Nephron (organoid): ENCODE measurements at regions not wholly inside any gene's neighbourhood (a gene's known extent, or its start where the extent isn't known, plus 50 kb on each side); places are given as distances from the start of the nearest gene placed in this dataset.
"Not testable (repeated sequence)": the region's sequence is repeated elsewhere in the genome, so short reads cannot be mapped to it uniquely, and the experiment has no call there.

Experiments
- H3K27ac Mint-ChIP-seq, 3 experiments: 2 replicates each; pipeline ENCODE4 v1.8.0; 2020; ENCODE audit warnings: mixed read lengths in 3 of 3, mild to moderate bottlenecking in 2 of 3, moderate library complexity in 1 of 3
- H3K27me3 Mint-ChIP-seq: 2 replicates; pipeline ENCODE4 v1.8.0; 2021; ENCODE audit warnings: low read depth, mild to moderate bottlenecking, moderate library complexity, mixed read lengths
- H3K36me3 Mint-ChIP-seq: 2 replicates; pipeline ENCODE4 v1.8.0; 2020; ENCODE audit warnings: low read depth, mixed read lengths
- H3K4me1 Mint-ChIP-seq: 2 replicates; pipeline ENCODE4 v1.8.0; 2020; ENCODE audit warnings: mixed read lengths
- H3K4me3 Mint-ChIP-seq, 3 experiments: 2 replicates each; pipeline ENCODE4 v1.8.0; 2020; ENCODE audit warnings: mild to moderate bottlenecking in 3 of 3, mixed read lengths in 3 of 3, moderate library complexity in 2 of 3
- H3K9me3 Mint-ChIP-seq: 2 replicates; pipeline ENCODE4 v1.8.0; 2020; ENCODE audit warnings: mixed read lengths
- TF ChIP-seq, protein P1 (sequence below), 3 experiments: fragments of 200-600 bp; sonication (generic); IDR thresholded peaks; one replicate each; pipeline ENCODE4 v1.5.0; 2021; ENCODE audit warnings: antibody characterized with exemption in 3 of 3; ENCODE audit not compliant: unreplicated experiment in 3 of 3

DNA sequence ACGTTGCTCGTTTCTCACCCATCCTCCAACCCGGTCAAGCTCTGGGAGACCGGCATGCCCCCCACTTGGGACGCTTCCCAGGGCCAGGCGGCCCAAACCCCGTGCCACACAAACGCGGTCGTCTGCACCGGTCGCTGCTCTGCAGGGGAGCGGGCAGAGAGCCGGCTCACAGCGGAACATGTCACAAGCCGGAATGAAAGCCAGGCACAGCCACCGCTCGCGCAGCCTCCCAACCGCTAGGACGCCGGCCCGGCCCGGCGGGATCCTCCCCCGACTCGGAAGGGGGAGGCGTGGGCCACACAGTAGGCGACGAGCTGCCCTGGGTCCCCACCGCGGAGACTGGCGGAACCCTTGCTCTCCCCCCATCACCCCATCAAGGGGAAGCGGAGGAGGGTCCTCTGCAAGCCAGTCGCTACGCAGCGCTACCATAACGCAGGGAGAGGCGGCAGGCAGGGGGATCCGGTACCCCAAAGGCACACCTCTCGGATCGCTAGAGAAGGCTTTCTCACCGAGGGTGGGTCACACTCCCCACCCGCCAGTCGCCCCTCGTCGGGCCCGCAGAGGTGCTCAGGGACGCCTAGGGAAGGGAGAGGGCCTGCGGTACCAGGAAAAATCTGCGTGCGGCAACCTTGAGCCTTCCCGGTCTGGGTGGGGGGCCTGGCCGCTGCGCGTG is 768.4 kb upstream of the DEFB115 start:
- peaks cover 11% of the 10 kb centered on the region for H3K36me3 Mint-ChIP-seq
- H3K4me1 Mint-ChIP-seq, result no peaks in the 10 kb centered on the region
- peaks cover 39% of the 10 kb centered on the region for H3K9me3 Mint-ChIP-seq
- H3K27ac Mint-ChIP-seq, result no peak overlapping the region
- H3K27me3 Mint-ChIP-seq, result no peaks in the 10 kb centered on the region
- H3K4me3 Mint-ChIP-seq, result no peak overlapping the region
- TF ChIP-seq, protein P1, sequence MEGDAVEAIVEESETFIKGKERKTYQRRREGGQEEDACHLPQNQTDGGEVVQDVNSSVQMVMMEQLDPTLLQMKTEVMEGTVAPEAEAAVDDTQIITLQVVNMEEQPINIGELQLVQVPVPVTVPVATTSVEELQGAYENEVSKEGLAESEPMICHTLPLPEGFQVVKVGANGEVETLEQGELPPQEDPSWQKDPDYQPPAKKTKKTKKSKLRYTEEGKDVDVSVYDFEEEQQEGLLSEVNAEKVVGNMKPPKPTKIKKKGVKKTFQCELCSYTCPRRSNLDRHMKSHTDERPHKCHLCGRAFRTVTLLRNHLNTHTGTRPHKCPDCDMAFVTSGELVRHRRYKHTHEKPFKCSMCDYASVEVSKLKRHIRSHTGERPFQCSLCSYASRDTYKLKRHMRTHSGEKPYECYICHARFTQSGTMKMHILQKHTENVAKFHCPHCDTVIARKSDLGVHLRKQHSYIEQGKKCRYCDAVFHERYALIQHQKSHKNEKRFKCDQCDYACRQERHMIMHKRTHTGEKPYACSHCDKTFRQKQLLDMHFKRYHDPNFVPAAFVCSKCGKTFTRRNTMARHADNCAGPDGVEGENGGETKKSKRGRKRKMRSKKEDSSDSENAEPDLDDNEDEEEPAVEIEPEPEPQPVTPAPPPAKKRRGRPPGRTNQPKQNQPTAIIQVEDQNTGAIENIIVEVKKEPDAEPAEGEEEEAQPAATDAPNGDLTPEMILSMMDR (IDR thresholded peaks at IDR 0.05; ENCODE audit: unreplicated experiment in 3 of 3), result no peak

DNA sequence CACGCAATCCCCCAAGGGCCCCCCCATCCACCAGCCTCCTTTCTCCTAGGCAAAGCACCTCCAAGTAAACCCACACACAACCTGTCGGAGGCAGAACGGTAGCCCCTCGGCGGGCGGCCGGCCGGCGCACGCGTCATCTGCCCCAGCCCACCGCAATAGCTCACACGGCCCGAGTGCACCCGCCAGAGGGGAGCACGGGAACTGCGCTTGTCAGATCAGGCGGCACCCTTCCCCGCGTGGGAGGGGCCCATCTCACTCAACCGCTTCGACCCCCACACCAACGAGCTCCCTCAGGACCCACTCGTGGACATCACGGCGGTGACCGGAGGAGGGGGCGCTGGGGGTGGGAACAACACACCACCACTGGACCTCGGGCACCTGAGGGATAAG is 767.9 kb upstream of the DEFB115 start:
- TF ChIP-seq, protein P1 (IDR thresholded peaks at IDR 0.05; ENCODE audit: unreplicated experiment in 3 of 3), result no peak
- H3K9me3 Mint-ChIP-seq, result peaks cover 39% of the 10 kb centered on the region
- H3K27me3 Mint-ChIP-seq, result no peaks in the 10 kb centered on the region
- H3K4me3 Mint-ChIP-seq, result no peak overlapping the region
- peaks cover 11% of the 10 kb centered on the region for H3K36me3 Mint-ChIP-seq
- H3K27ac Mint-ChIP-seq, result no peak overlapping the region
- no peaks in the 10 kb centered on the region for H3K4me1 Mint-ChIP-seq

DNA sequence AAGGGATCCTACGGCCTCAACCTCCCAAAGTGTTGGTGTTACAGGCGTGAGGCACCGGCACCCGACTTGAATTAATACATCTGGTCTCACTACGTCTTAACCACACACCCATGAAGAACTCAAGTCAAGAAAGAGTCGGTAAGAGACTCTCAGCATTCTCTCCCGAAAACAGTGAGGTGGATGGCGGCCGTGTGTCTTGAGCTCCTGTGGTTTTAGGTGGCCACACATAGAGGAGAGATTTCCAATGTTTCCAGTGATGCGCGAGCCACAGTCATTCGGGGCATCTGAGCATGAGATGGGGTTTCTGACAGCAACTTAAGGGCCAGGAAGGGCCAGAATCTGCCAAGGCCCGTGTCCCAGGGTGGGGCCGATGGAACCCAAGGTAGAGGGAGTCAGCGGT is 766.4 kb upstream of the DEFB115 start:
- Mint-ChIP-seq H3K36me3 (peaks cover 11% of the 10 kb centered on the region), H3K9me3 (peaks cover 37% of the 10 kb centered on the region), H3K27me3 (no peaks in the 10 kb centered on the region), H3K27ac (no peak overlapping the region), H3K4me3 (no peak overlapping the region), H3K4me1 (no peaks in the 10 kb centered on the region)
- TF ChIP-seq, protein P1 (IDR thresholded peaks at IDR 0.05; ENCODE audit: unreplicated experiment in 3 of 3), result no peak

DNA sequence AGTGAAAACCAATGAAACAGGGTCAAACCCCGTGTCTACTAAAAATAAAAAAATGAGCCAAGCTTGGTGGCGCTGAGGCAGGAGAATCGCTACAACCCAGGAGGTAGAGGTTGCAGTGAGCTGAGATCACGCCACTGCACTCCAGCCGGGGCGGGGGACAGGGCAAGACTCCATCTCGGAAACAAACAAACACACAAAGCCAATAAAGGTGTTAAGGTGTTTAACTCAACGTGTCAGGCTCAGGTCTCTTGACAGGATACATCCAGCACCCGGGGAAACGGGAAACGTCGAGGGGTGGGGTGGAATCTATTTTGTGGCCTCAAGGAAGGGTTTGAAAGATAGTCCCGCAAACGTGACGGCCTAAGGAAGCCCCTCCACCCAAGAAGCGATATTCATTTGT is 760.8 kb upstream of the DEFB115 start:
- H3K27ac Mint-ChIP-seq, H3K4me3 Mint-ChIP-seq, H3K4me1 Mint-ChIP-seq, H3K27me3 Mint-ChIP-seq, H3K36me3 Mint-ChIP-seq: not testable (repeated sequence)
- H3K9me3 Mint-ChIP-seq, result peaks cover 17% of the 10 kb centered on the region

DNA sequence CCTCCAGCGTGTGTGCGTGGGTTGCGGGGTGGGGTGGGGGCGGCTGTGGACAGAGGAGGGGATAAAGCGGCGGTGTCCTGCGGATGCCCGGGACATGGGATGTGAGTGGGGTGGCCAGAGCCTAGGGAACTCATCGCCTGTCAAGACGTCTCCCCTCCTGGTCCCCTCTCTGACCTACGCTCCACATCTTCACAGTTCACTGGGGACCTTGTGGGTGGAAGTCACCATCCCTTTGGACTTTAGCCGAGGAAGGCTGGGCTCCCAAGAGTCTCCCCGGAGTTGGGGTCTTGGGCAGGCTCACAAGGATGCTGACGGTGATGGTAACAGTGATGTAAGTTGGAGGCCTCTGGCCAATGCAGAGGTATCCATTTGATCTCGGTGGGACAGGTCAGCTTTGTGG is 760.3 kb upstream of the DEFB115 start:
- not testable (repeated sequence) for H3K4me1 Mint-ChIP-seq, H3K36me3 Mint-ChIP-seq, H3K27me3 Mint-ChIP-seq, H3K27ac Mint-ChIP-seq, H3K4me3 Mint-ChIP-seq
- peaks cover 17% of the 10 kb centered on the region for H3K9me3 Mint-ChIP-seq

DNA sequence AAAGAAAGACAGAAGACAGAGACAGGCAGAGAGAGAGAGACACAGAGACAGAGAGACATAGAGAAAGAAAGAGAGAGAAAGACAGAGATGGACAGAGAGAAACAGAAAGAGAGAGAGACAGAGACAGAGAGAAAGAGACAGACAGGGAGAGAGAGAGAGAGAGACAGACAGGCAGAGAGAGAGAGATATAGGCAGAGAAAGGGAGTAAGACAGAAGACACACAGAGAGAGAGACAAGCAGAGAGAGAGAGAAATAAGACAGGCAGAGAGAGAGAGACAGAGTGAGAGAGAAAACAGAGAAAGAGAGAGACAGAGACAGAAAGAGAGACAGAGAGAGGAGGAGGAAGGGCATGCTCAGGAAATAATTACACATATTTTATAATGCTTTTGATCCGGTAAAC is 758.3 kb upstream of the DEFB115 start:
- Mint-ChIP-seq H3K36me3 (no peaks in the 10 kb centered on the region), H3K4me3 (no peak overlapping the region), H3K27ac (no peak overlapping the region), H3K9me3 (peaks cover 9% of the 10 kb centered on the region), H3K27me3 (no peaks in the 10 kb centered on the region), H3K4me1 (no peaks in the 10 kb centered on the region)
- TF ChIP-seq, protein P1 (IDR thresholded peaks at IDR 0.05; ENCODE audit: unreplicated experiment in 3 of 3), result no peak

DNA sequence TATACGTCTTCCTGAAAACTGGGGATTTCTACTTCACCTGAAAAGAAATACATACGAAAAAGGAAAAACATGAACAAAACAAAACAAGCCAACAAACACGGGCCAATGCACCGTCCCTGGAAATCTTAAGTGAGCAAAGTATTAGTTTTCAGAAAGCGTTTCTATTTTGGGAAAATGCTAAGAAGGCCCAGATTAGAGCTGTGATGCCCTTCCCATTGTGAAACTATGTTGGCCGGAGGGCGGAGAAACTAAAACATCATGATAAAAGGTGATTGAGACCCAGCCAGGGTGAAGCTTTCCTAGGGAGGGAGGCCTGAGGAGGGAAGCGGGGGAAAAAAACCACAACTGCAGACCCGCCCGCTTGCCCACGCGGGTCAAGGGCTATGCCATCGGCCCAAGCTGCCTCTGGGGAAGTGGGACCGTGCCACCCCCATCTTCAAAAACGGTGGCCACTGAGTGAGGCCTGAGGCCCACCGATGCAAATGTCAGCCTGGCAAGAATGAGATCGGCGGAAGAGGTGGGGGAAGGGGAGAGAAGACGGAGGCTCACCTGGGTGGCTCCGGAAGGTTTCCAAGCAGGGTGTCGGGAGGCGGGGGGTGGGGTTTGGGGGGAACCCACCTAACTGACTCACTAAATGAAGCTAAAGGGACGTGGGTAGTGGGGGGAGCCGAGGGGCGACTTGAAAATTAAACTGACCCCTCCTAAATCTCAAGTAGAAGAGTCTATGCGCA is 757.6 kb upstream of the DEFB115 start:
- not testable (repeated sequence) for H3K36me3 Mint-ChIP-seq, H3K9me3 Mint-ChIP-seq, H3K4me3 Mint-ChIP-seq, H3K27ac Mint-ChIP-seq, H3K4me1 Mint-ChIP-seq, H3K27me3 Mint-ChIP-seq

DNA sequence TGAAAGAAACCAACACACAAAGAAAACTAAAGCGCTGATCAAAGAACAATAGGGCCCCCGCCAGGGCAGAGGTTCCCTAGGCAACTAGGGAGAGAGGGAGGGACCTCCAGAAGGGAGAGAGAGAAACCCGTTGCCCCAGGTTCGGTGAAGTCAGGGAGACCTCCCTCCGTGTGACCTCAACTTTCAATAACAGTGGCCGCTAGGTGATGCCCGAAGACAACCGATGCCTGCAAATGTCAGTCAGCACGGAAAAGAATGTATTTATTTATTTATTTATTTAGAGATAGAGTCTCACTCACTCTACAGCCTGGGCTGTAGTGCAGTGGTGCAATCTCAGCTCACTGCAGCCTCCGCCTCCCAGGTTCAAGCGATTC is 757.0 kb upstream of the DEFB115 start:
- H3K4me3 Mint-ChIP-seq, H3K9me3 Mint-ChIP-seq, H3K36me3 Mint-ChIP-seq, H3K27me3 Mint-ChIP-seq, H3K27ac Mint-ChIP-seq, H3K4me1 Mint-ChIP-seq: not testable (repeated sequence)
